Nephron progenitor cell (in vitro differentiated cells): ENCODE measurements at regions not wholly inside any gene's neighbourhood (a gene's known extent, or its start where the extent isn't known, plus 50 kb on each side); places are given as distances from the start of the nearest gene placed in this dataset.

Experiments
- DNase-seq: peaks from one replicate; pipeline ENCODE4 v3.0.0; 2021
- H3K27ac Mint-ChIP-seq: 2 replicates; pipeline ENCODE4 v1.8.0; 2021; ENCODE audit warnings: mild to moderate bottlenecking, moderate library complexity, mixed read lengths
- H3K27me3 Mint-ChIP-seq: 2 replicates; pipeline ENCODE4 v1.8.0; 2021; ENCODE audit warnings: mild to moderate bottlenecking, low read depth, mixed read lengths; ENCODE audit not compliant: poor library complexity
- H3K36me3 Mint-ChIP-seq: 2 replicates; pipeline ENCODE4 v1.8.0; 2021; ENCODE audit warnings: low read depth, mixed read lengths
- H3K4me1 Mint-ChIP-seq: 2 replicates; pipeline ENCODE4 v1.8.0; 2021; ENCODE audit warnings: mixed read lengths
- H3K4me3 Mint-ChIP-seq: 2 replicates; pipeline ENCODE4 v1.8.0; 2021; ENCODE audit warnings: mild to moderate bottlenecking, moderate library complexity, mixed read lengths
- H3K9me3 Mint-ChIP-seq: 2 replicates; pipeline ENCODE4 v1.8.0; 2021; ENCODE audit warnings: mild to moderate bottlenecking, moderate library complexity, mixed read lengths
- TF ChIP-seq, protein P1 (sequence below): fragments of 200-600 bp; sonication (generic); IDR thresholded peaks from 2 replicates; pipeline ENCODE4 v1.5.0; 2021; ENCODE audit warnings: antibody characterized with exemption

DNA sequence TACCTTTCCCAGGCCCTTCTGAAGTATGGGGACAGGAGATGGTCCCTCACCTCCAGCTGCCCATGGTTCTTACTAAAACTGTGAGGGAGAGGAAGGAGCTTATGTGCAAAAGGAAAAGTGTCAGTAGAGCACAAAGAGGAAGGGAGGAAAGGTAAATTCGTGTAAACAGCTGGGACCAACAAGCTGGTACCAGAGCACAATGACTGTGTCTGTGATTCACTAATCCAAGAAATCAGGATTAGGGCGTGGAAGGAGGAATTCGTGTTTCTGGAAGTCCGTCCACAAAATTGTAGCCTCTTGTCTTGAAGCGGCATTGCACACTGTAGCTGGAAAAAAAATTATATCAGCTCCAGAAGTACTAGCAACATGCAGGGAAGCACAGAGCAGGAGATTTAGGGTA is 129.0 kb upstream of the RREB1 start:
- no peaks in the 10 kb centered on the region for H3K36me3 Mint-ChIP-seq
- TF ChIP-seq, protein P1, sequence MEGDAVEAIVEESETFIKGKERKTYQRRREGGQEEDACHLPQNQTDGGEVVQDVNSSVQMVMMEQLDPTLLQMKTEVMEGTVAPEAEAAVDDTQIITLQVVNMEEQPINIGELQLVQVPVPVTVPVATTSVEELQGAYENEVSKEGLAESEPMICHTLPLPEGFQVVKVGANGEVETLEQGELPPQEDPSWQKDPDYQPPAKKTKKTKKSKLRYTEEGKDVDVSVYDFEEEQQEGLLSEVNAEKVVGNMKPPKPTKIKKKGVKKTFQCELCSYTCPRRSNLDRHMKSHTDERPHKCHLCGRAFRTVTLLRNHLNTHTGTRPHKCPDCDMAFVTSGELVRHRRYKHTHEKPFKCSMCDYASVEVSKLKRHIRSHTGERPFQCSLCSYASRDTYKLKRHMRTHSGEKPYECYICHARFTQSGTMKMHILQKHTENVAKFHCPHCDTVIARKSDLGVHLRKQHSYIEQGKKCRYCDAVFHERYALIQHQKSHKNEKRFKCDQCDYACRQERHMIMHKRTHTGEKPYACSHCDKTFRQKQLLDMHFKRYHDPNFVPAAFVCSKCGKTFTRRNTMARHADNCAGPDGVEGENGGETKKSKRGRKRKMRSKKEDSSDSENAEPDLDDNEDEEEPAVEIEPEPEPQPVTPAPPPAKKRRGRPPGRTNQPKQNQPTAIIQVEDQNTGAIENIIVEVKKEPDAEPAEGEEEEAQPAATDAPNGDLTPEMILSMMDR = no peak
- H3K4me1 Mint-ChIP-seq = peaks cover 19% of the 10 kb centered on the region
- no peak overlapping the region for H3K4me3 Mint-ChIP-seq
- H3K27me3 Mint-ChIP-seq = peaks cover 12% of the 10 kb centered on the region
- H3K27ac Mint-ChIP-seq = no peak overlapping the region
- no peak for DNase-seq
- no peaks in the 10 kb centered on the region for H3K9me3 Mint-ChIP-seq

DNA sequence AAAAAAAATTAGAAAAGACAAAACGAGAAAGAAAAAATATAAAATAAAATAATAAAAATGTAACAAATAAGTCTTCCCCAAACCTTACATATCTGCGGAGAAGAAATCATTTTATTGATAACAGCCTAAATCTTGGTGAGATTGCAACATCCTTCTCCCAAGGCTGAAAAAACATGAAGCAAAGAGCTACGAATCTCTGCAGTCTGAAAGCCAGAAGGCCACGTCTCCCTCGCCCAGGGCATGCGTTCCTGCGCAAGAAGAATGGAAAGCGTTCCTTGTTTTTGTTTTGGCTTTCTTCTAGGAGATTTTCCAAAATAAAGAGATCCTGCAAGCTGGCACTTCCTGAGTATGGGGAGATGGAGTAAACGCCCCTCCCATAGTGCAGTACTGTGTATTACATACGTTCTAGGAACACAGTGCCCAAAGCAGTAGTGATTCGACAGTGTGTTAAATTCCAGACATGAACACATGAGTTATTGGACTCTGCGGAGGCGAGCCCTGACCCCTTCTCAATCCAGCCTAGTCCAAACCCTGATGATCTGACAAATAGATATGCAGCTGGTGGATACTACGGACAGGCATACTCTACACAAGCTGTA is 126.7 kb upstream of the RREB1 start:
- Mint-ChIP-seq H3K9me3 (no peaks in the 10 kb centered on the region), H3K36me3 (no peaks in the 10 kb centered on the region), H3K27ac (no peak overlapping the region), H3K4me3 (no peak overlapping the region), H3K27me3 (peaks cover 12% of the 10 kb centered on the region), H3K4me1 (peaks cover 4% of the 10 kb centered on the region)
- DNase-seq = no peak
- TF ChIP-seq, protein P1 = no peak

DNA sequence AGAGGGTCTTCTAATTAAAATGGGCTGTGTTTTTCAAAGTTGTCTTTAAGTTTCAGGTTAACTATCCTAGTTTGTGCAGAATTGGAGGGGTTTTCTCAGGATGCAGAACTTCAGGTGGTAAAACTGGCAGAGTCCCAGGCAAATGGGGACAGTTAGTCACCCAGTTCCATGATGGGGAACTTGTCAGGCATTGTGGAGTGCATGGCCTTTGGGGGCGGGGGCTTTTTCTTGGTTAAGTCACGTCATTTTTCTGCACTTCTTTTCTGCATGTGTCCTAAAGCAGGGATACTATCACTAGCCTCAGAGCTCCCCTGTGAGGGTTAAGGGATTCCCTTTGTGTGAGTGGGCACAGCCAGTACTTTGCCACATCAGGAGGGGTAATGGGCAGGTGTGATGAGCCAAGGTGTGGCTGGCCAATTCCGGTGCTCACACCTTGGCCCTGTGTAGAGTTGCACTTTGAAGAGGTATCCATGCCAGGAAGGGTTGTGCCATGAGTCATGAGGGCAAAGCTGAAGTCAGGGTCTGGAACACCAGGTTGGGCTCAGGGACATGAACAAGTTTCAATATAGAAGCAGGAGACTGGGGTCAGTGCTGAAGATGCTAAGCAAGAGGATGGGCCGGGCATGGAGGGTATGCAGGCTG is 126.0 kb upstream of the RREB1 start:
- H3K36me3 Mint-ChIP-seq = no peaks in the 10 kb centered on the region
- H3K4me3 Mint-ChIP-seq = no peak overlapping the region
- peaks cover 12% of the 10 kb centered on the region for H3K27me3 Mint-ChIP-seq
- TF ChIP-seq, protein P1 = no peak
- DNase-seq = no peak
- H3K9me3 Mint-ChIP-seq = no peaks in the 10 kb centered on the region
- H3K27ac Mint-ChIP-seq = no peak overlapping the region
- peaks cover 4% of the 10 kb centered on the region for H3K4me1 Mint-ChIP-seq

DNA sequence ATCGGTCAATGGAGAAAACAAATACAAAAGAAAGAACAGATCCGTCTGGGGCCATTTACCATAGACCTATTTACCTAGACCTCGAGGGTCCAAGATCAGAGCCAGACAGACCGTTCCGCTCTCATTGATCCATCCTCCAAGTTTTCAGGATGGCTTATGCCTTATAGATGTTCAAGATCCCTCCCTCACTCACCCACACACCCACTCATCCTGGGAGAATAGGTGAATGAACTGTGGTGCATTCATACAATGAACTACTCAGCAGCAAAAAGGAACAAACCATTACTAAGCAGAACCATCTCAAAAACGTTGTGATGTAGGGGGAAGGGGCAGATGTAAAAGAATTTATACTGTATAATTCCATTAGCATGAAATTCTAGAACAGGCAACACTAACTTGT is 125.1 kb upstream of the RREB1 start:
- no peak overlapping the region for H3K4me3 Mint-ChIP-seq
- H3K9me3 Mint-ChIP-seq = no peaks in the 10 kb centered on the region
- TF ChIP-seq, protein P1 = no peak
- H3K27ac Mint-ChIP-seq = no peak overlapping the region
- peaks cover 12% of the 10 kb centered on the region for H3K27me3 Mint-ChIP-seq
- no peak for DNase-seq
- no peaks in the 10 kb centered on the region for H3K36me3 Mint-ChIP-seq
- H3K4me1 Mint-ChIP-seq = peaks cover 4% of the 10 kb centered on the region

DNA sequence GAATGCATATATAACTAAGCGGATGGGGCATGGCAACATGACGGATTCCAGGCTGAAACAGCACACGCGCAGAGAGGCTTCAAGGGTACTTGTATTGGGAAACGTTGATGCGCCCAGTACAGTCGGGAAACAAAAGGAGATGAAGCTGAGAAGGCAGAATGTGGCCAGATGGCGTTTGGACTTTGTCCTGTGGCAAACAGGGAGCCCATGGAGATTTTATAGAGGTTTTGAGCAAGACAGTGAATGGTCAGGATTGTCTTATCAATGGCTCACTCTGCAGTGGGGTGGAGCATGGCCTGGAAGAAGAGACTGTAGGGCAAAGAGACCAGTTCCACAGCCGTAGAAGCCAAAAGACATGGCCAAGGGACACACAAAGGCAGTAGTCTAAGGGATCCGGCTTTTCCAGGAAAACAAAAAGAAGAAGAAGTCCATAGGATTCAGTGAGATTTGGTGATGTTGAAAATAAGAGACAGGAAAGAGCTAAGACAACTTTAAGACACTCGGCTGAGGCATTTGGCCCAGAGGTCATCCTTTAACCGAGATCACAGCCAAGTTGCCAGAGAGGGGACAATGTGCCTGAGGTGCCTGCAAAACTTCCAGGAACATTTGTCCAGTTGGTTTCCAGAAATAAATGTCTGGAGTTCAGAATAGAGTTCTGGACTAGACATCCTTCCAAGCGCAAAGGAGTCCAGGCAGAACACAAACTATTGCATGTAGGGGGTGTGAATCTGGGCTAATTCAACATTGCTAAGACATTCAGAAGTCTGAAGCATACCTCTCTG is 123.0 kb upstream of the RREB1 start:
- Mint-ChIP-seq H3K4me3 (no peak overlapping the region), H3K4me1 (peaks cover 4% of the 10 kb centered on the region), H3K27ac (no peak overlapping the region), H3K9me3 (no peaks in the 10 kb centered on the region), H3K36me3 (no peaks in the 10 kb centered on the region), H3K27me3 (peaks cover 7% of the 10 kb centered on the region)
- TF ChIP-seq, protein P1 = no peak
- DNase-seq = no peak
